Panc1 (cell line): ENCODE measurements at regions not wholly inside any gene's neighbourhood (a gene's known extent, or its start where the extent isn't known, plus 50 kb on each side); places are given as distances from the start of the nearest gene placed in this dataset.

Experiments used
- ATAC-seq: fragments of 200-7000 bp; cut with Tn5 transposase; 2 replicates; pipeline ENCODE4 v1.9.1; 2020; ENCODE audit warnings: mild to moderate bottlenecking, moderate library complexity
- BruUV-seq: library from RNA; stranded (reverse); fragments of 400-500 nt; replicated peaks from 2 replicates; lab custom pipeline; 2021; lab: Mats Ljungman, UMichigan
- CTCF ChIA-PET: fragments of 300-600 bp; sonication (Branson Sonifier 250); formaldehyde crosslinking; loops from one replicate; lab custom pipeline; 2022; ENCODE audit warnings: antibody characterized with exemption; lab: Charles Lee
- POLR2A ChIA-PET: fragments of 300-600 bp; sonication (Branson Sonifier 250); formaldehyde crosslinking; loops from one replicate; lab custom pipeline; 2022; ENCODE audit warnings: antibody characterized with exemption; lab: Charles Lee
- DNase-seq: peaks from one replicate; pipeline ENCODE4 v3.0.0-alpha.2; 2010; ENCODE audit warnings: low read depth, low spot score
- H3K27ac ChIP-seq: 2 replicates; pipeline ENCODE4 v1.5.1; 2011; ENCODE audit warnings: mild to moderate bottlenecking, low read length, inconsistent platforms
- H3K27me3 ChIP-seq: fragments of 200-500 bp; sonication (Bioruptor generic); 2 replicates; pipeline ENCODE4 v1.6.0; 2014; ENCODE audit warnings: low read length, inconsistent platforms; ENCODE audit not compliant: control insufficient read depth, insufficient read depth
- H3K36me3 ChIP-seq: fragments of 200-500 bp; sonication (Bioruptor generic); 2 replicates; pipeline ENCODE4 v1.5.1; 2014; ENCODE audit warnings: inconsistent platforms, mild to moderate bottlenecking, low read length, moderate library complexity; ENCODE audit not compliant: control insufficient read depth, insufficient read depth
- H3K4me1 ChIP-seq: 2 replicates; pipeline ENCODE4 v1.5.1; 2011; ENCODE audit warnings: inconsistent platforms, mild to moderate bottlenecking, low read length, moderate library complexity; ENCODE audit not compliant: control insufficient read depth, insufficient read depth
- H3K4me3 ChIP-seq, 2 experiments: 2 replicates each; pipeline ENCODE4 v1.5.1; 2011 to 2012; ENCODE audit warnings: low read depth in 2 of 2, low read length in 2 of 2, mild to moderate bottlenecking in 2 of 2, inconsistent platforms in 1 of 2, moderate library complexity in 1 of 2
- H3K9me3 ChIP-seq: fragments of 200-500 bp; sonication (Bioruptor generic); 2 replicates; pipeline ENCODE4 v1.5.1; 2014; ENCODE audit warnings: low read depth, mild to moderate bottlenecking, inconsistent platforms, low read length, moderate library complexity; ENCODE audit not compliant: control insufficient read depth, insufficient read depth
- CTCF ChIP-seq: fragments of 450-650 bp; IDR thresholded peaks from 2 replicates; pipeline ENCODE4 v1.5.1; 2017; ENCODE audit warnings: mild to moderate bottlenecking
- POLR2AphosphoS5 ChIP-seq: IDR thresholded peaks from 2 replicates; pipeline ENCODE4 v1.6.1; 2012; ENCODE audit warnings: mild to moderate bottlenecking, low read depth, low read length, moderate library complexity
- REST ChIP-seq, 2 experiments: IDR thresholded peaks; 2 replicates each; pipeline ENCODE4 v1.6.1; 2011 to 2012; ENCODE audit warnings: low read depth in 2 of 2, control low read depth in 1 of 2, low read length in 1 of 2, mild to moderate bottlenecking in 1 of 2, moderate library complexity in 1 of 2; ENCODE audit not compliant: insufficient read depth in 1 of 2
- SIN3A ChIP-seq: IDR thresholded peaks from 2 replicates; pipeline ENCODE4 v1.6.1; 2012; ENCODE audit warnings: low read depth, mild to moderate bottlenecking, low read length, moderate library complexity, borderline replicate concordance; ENCODE audit not compliant: insufficient read depth
- TCF7L2 ChIP-seq: IDR thresholded peaks from 2 replicates; pipeline ENCODE4 v1.6.1; 2011; ENCODE audit warnings: mild to moderate bottlenecking, low read depth, low read length, inconsistent platforms
- in situ Hi-C: cut with HindIII; loops from 2 replicates; pipeline ENCODE4 v1.10.0; 2016; ENCODE audit warnings: low sequenced_read_pairs, low pct_unique_long_range_greater_than_20kb
- intact Hi-C: fragments of 100-400 bp; cut with micrococcal nuclease; formaldehyde crosslinking; loops from one replicate; pipeline ENCODE4 v1.10.0; 2022; ENCODE audit not compliant: unreplicated experiment

- ATAC-seq = no peak
- Histone ChIP-seq H3K4me3 (no peak overlapping the region), H3K36me3 (no peaks in the 10 kb centered on the region; the same call in none of the 2 replicates), H3K27me3 (no peaks in the 10 kb centered on the region), H3K27ac (no peak overlapping the region), H3K4me1 (no peaks in the 10 kb centered on the region), H3K9me3 (no peaks in the 10 kb centered on the region)
- no peak for DNase-seq
- no TSS peak for BruUV-seq
- ChIA-PET CTCF (no interaction called here), POLR2A (no interaction called here)
- in situ Hi-C loops = no loop called here
- intact Hi-C loops = loop anchor here (5.0 kb wide), 1 partner anchor 264 kb away; no protein-coding TSS in a partner anchor
- TF ChIP-seq POLR2AphosphoS5 = no peak
- TF ChIP-seq REST (IDR thresholded peaks at IDR 0.05; ENCODE audit: insufficient read depth in 1 of 2, low read depth in 2 of 2, low read length in 1 of 2) = no peak
- TF ChIP-seq CTCF = no peak
- TF ChIP-seq TCF7L2 = no peak
- no peak for TF ChIP-seq SIN3A
These were observed 65.7 kb upstream of the ADAD1 start for GRCh38 chr4:122313006-122313646.

GRCh38 chr4:122326908-122327307 lies 51.9 kb upstream of the ADAD1 start:
- H3K4me1 ChIP-seq = no peaks in the 10 kb centered on the region
- intact Hi-C loops = no loop called here
- H3K27me3 ChIP-seq = no peaks in the 10 kb centered on the region
- no peaks in the 10 kb centered on the region for H3K9me3 ChIP-seq
- CTCF ChIA-PET = no interaction called here
- POLR2A ChIA-PET = no interaction called here
- no peaks in the 10 kb centered on the region; the same call in 1 of the 2 replicates for H3K36me3 ChIP-seq
- in situ Hi-C loops = no loop called here
- H3K27ac ChIP-seq = no peak overlapping the region
- ATAC-seq (no peak), DNase-seq (no peak)
- no peak for TF ChIP-seq POLR2AphosphoS5
- no peak for TF ChIP-seq TCF7L2
- TF ChIP-seq SIN3A = no peak
- TF ChIP-seq REST (IDR thresholded peaks at IDR 0.05; ENCODE audit: insufficient read depth in 1 of 2, low read depth in 2 of 2, low read length in 1 of 2) = no peak
- no peak for TF ChIP-seq CTCF
- no TSS peak for BruUV-seq
- no peak overlapping the region for H3K4me3 ChIP-seq
